ENCODE measurements at regions not wholly inside any gene's neighbourhood (a gene's known extent, or its start where the extent isn't known, plus 50 kb on each side); places are given as distances from the start of the nearest gene placed in this dataset.

- no peak for TF ChIP-seq Cebpa-rat (IDR thresholded peaks at IDR 0.05)
- H3K4me2 ChIP-seq: no peak overlapping the region
- H3K9me3 ChIP-seq: no peaks in the 10 kb centered on the region
Measured at GRCh38 chr2:129879614-129880180, 99.8 kb upstream of the RAB6C start.

DNA sequence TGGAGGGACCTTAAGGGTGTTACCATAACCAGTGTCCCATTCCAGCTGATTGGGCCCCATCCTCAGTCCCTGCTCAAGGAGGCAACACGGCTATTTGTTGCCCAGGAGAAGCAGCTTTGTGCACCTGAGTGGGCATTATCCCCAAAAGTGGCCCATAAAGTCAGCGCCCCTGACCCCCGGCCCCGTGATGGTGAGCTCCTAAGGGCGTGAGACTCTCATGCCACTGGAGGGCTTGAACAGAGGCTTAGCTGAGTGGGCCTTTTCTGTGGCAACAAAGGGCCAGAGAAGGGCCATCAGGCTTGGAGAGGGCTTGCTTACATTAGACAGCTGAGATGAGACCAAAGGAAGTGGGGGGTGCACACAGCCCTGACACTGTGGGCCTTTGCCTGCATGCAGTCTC lies 99.2 kb upstream of the RAB6C start:
- Histone ChIP-seq H3K4me1 (peaks cover 15% of the 10 kb centered on the region), H3K27me3 (no peaks in the 10 kb centered on the region), H3K9ac (no peak overlapping the region), H3K27ac (no peak overlapping the region), H4K20me1 (no peaks in the 10 kb centered on the region), H3K9me3 (no peaks in the 10 kb centered on the region), H3K4me2 (no peak overlapping the region), H3K36me3 (no peaks in the 10 kb centered on the region), H3K4me3 (no peak overlapping the region)
- no peak for TF ChIP-seq Cebpa-rat (IDR thresholded peaks at IDR 0.05)

More at GRCh38 chr2:129879614-129880180, 99.8 kb upstream of the RAB6C start:
- Histone ChIP-seq H3K4me1 (peaks cover 15% of the 10 kb centered on the region), H3K27me3 (no peaks in the 10 kb centered on the region), H3K27ac (no peak overlapping the region), H3K4me3 (no peak overlapping the region), H4K20me1 (no peaks in the 10 kb centered on the region), H3K9ac (no peak overlapping the region), H3K36me3 (no peaks in the 10 kb centered on the region)

DNA sequence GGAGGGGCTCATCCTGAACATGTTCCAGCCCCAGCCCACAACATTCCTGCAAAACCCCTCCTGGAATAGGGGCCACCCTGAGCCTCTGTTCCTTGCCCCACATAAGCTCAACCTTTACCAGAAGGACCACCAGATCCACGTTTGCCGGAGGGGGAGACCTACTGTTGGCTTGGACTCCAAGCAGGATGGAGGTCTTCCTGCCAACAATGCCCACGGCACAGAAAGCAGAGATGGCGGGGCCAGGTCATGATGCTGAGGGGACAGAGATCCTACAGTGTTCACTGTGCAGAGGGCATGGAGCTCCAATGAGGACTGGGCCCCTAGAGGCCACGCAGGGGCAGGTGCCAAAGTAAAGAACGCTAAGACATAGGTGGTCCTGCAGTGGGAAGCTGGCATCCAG lies 98.5 kb upstream of the RAB6C start:
- H3K36me3 ChIP-seq: no peaks in the 10 kb centered on the region
- no peak overlapping the region for H3K9ac ChIP-seq
- no peaks in the 10 kb centered on the region for H4K20me1 ChIP-seq
- no peaks in the 10 kb centered on the region for H3K9me3 ChIP-seq
- no peak for TF ChIP-seq Cebpa-rat (IDR thresholded peaks at IDR 0.05)
- no peaks in the 10 kb centered on the region for H3K27me3 ChIP-seq
- H3K4me1 ChIP-seq: peaks cover 15% of the 10 kb centered on the region
- H3K4me3 ChIP-seq: no peak overlapping the region
- no peak overlapping the region for H3K27ac ChIP-seq
- no peak overlapping the region for H3K4me2 ChIP-seq

DNA sequence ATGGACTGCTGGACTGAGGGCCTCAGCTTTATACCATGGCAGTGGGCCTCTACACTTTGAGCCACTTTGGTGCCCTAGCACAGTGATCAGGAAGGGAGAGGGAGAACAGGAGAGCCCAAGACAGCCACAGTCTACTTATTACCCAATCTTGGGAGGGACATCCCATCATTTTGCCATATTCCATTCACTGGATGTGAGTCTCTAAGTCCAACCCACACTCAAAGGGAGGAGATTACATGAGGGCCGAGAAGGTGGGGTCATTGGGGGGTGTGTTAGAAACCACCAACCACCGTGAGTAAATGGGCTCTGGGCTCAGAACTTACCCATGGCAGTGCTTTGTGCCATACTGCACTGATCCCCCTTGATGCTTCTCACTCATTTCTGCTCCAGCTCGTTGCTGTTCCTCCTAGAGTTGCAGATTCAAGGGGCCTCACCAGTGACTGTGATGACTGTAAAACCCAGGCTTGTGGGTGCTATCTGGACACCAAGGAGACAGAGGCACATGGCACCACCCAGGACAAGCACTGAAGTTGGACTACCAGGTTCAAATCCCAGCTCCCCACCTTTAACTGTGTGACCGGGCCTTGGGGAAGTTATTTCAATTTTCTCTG lies 97.6 kb upstream of the RAB6C start:
- Histone ChIP-seq H3K27me3 (no peaks in the 10 kb centered on the region), H3K27ac (no peak overlapping the region)

DNA sequence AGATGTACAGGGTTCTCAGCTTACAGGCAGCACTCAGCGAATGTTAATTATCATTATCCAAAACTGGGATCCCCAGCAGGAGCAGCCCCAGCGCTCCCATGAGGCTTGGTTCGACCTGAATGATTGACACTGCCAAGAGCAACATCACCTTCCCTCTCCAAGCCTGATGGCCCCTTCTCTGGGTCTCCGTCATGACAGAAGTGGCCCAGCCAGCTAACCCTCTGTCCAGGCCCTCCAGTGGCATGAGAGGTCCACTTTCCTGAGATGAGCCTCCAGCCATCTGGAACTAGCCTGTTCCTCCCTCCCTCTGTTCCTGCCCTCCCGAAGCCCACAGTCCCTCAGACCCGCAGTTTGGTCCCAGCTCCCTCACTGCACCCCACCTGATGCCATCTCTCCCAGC lies 97.0 kb upstream of the RAB6C start:
- H3K36me3 ChIP-seq: no peaks in the 10 kb centered on the region
- no peak for TF ChIP-seq Cebpa-rat (IDR thresholded peaks at IDR 0.05)
- H3K27me3 ChIP-seq: no peaks in the 10 kb centered on the region
- H3K4me3 ChIP-seq: no peak overlapping the region
- H4K20me1 ChIP-seq: no peaks in the 10 kb centered on the region
- H3K4me1 ChIP-seq: peaks cover 7% of the 10 kb centered on the region
- H3K4me2 ChIP-seq: no peak overlapping the region
- H3K27ac ChIP-seq: no peak overlapping the region
- no peak overlapping the region for H3K9ac ChIP-seq
- no peaks in the 10 kb centered on the region for H3K9me3 ChIP-seq

More for the DNA sequence above, 97.6 kb upstream of the RAB6C start:
- Histone ChIP-seq H3K4me1 (peaks cover 11% of the 10 kb centered on the region), H4K20me1 (no peaks in the 10 kb centered on the region), H3K9me3 (no peaks in the 10 kb centered on the region), H3K9ac (no peak overlapping the region), H3K36me3 (no peaks in the 10 kb centered on the region), H3K4me3 (no peak overlapping the region), H3K4me2 (no peak overlapping the region)
- no peak for TF ChIP-seq Cebpa-rat (IDR thresholded peaks at IDR 0.05)

DNA sequence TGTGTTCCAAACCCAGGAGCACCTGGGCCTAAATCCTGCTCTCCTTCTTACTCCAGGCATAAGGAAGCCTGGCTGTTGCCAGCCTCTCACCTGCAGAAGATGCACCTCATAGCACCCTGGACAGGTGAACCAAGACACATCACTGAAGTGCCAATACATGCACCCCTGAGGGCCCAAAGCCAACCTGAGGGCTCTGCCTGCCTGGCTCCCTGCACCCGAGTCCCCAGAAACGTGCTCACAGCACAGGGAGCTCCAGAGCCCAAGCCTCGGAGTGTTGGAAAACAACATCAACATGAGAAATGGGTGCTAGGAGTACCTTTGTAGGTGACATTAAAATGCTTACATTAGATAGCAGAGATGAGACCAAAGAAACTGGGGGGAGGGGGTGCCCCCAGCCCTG lies 96.3 kb upstream of the RAB6C start:
- H3K9me3 ChIP-seq: no peaks in the 10 kb centered on the region
- H3K4me2 ChIP-seq: no peak overlapping the region
- peaks cover 4% of the 10 kb centered on the region for H3K4me1 ChIP-seq
- TF ChIP-seq Cebpa-rat (IDR thresholded peaks at IDR 0.05): no peak
- no peak overlapping the region for H3K9ac ChIP-seq
- H3K4me3 ChIP-seq: no peak overlapping the region
- no peak overlapping the region for H3K27ac ChIP-seq
- no peaks in the 10 kb centered on the region for H3K27me3 ChIP-seq
- no peaks in the 10 kb centered on the region for H4K20me1 ChIP-seq
- no peaks in the 10 kb centered on the region for H3K36me3 ChIP-seq

DNA sequence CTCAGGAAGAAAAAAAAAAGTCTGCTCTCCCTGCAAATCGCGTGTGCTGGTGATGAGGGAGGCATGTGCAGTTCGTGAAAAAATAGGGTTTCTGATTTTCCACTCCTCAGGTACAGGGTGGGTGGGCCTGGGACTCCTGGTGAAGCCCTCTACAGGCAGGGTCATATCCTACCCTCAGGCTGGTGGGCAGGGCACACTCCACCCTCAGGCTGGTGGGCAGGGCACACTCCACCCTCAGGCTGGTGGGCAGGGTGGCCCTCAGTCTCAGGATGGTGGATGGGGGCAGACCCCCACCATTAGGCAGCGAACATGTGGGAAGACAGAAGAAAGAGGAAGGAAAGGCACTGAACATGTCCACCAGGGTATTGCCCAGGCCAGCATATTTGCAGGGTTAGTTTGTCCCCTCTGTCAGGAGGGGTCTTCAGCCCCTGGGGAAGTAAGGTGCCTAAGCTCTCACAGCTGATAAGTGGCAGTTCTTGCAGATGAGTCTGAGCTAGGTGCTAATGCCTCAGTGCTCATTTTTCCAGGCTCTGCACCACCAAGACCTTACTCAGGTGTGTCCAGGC lies 95.2 kb upstream of the RAB6C start:
- no peaks in the 10 kb centered on the region for H3K36me3 ChIP-seq
- no peak overlapping the region for H3K4me2 ChIP-seq
- H3K4me3 ChIP-seq: no peak overlapping the region
- H3K27me3 ChIP-seq: no peaks in the 10 kb centered on the region
- no peak overlapping the region for H3K9ac ChIP-seq
- H4K20me1 ChIP-seq: no peaks in the 10 kb centered on the region
- H3K9me3 ChIP-seq: no peaks in the 10 kb centered on the region
- H3K27ac ChIP-seq: no peak overlapping the region
- TF ChIP-seq Cebpa-rat (IDR thresholded peaks at IDR 0.05): no peak
- H3K4me1 ChIP-seq: no peaks in the 10 kb centered on the region

DNA sequence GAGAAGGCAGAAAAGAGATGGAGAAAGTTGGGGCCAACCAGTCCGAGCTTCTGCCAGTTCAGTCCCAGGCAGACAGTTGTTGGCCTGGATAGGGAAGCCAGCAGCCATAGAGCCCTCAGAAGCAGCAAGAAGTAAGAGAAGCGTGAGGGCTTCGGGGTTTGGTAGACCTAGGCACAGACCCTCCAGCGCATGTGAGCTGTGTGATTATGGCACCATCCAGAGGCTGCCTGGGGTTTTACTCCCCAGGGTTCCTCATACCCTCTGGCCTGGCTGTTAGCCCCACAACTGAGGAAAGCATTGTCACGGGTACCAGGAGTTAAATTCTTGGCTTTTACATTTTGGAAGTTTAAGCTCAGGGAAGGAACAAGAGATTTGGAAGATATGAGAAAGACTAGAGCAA lies 93.7 kb upstream of the RAB6C start:
- H3K27me3 ChIP-seq: no peaks in the 10 kb centered on the region
- no peaks in the 10 kb centered on the region for H4K20me1 ChIP-seq
- no peak overlapping the region for H3K9ac ChIP-seq
- TF ChIP-seq Cebpa-rat (IDR thresholded peaks at IDR 0.05): no peak
- no peak overlapping the region for H3K27ac ChIP-seq
- H3K4me2 ChIP-seq: no peak overlapping the region
- H3K9me3 ChIP-seq: no peaks in the 10 kb centered on the region
- no peak overlapping the region for H3K4me3 ChIP-seq
- no peaks in the 10 kb centered on the region for H3K4me1 ChIP-seq
- H3K36me3 ChIP-seq: no peaks in the 10 kb centered on the region

- Histone ChIP-seq H3K4me3 (no peak overlapping the region), H3K9me3 (no peaks in the 10 kb centered on the region), H3K27ac (no peak overlapping the region), H3K27me3 (no peaks in the 10 kb centered on the region), H3K9ac (no peak overlapping the region), H3K4me1 (no peaks in the 10 kb centered on the region), H4K20me1 (no peaks in the 10 kb centered on the region), H3K4me2 (no peak overlapping the region), H3K36me3 (no peaks in the 10 kb centered on the region)
- TF ChIP-seq Cebpa-rat (IDR thresholded peaks at IDR 0.05): no peak
Measured at GRCh38 chr2:129887688-129888266, 91.7 kb upstream of the RAB6C start.

DNA sequence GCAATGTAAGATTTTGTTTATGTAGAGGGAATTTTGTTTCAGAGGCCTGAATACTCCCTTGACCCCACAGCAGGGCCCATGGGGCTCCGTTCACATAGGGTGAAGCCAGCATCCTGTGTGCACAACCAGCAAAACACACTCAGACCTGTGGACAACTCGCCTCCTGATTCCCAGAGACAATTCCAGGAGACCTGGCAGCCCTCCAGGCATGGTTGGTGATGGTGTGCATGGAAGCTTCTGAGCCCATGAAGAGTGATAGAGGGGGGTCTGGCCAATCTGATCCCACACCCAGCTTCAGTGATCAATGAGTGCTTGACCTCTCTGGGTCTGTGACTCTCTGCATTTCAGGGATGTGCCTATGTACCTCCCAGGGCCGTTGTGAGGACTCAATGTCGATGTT lies 91.0 kb upstream of the RAB6C start:
- no peaks in the 10 kb centered on the region for H4K20me1 ChIP-seq
- no peak overlapping the region for H3K9ac ChIP-seq
- H3K9me3 ChIP-seq: no peaks in the 10 kb centered on the region
- H3K36me3 ChIP-seq: no peaks in the 10 kb centered on the region
- H3K4me2 ChIP-seq: no peak overlapping the region
- H3K27me3 ChIP-seq: no peaks in the 10 kb centered on the region
- H3K4me1 ChIP-seq: no peaks in the 10 kb centered on the region
- no peak overlapping the region for H3K27ac ChIP-seq
- TF ChIP-seq Cebpa-rat (IDR thresholded peaks at IDR 0.05): no peak
- no peak overlapping the region for H3K4me3 ChIP-seq

All from BLaER1 (cell line).